B cell (primary cell): ENCODE measurements at regions not wholly inside any gene's neighbourhood (a gene's known extent, or its start where the extent isn't known, plus 50 kb on each side); places are given as distances from the start of the nearest gene placed in this dataset.

Source experiments
- ATAC-seq: fragments of 200-7000 bp; cut with Tn5 transposase; one replicate; pipeline ENCODE4 v1.10.0; 2021; ENCODE audit warnings: low read depth, mild to moderate bottlenecking, moderate number of reproducible peaks, moderate library complexity
- CTCF ChIA-PET: fragments of 350-600 bp; sonication (Branson Sonifier 250); formaldehyde crosslinking; loops from one replicate; lab custom pipeline; 2021; ENCODE audit warnings: antibody characterized with exemption, inconsistent platforms; lab: Charles Lee
- POLR2A ChIA-PET: fragments of 350-600 bp; sonication (Branson Sonifier 250); formaldehyde crosslinking; loops from one replicate; lab custom pipeline; 2021; ENCODE audit warnings: antibody characterized with exemption; lab: Charles Lee
- DNase-seq: peaks from one replicate; pipeline ENCODE4 v3.0.0; 2013
- H2AFZ ChIP-seq: 2 replicates; pipeline ENCODE4 v1.6.1; 2012; ENCODE audit warnings: mild to moderate bottlenecking, low read depth, low read length; ENCODE audit not compliant: insufficient read depth, poor library complexity, severe bottlenecking
- H3K27ac ChIP-seq, 2 donors: 1 replicate in 1 of 2; 2 replicates in 1 of 2; pipeline ENCODE4 v1.5.1; 2012 to 2013; ENCODE audit warnings: low read length in 2 of 2, mild to moderate bottlenecking in 2 of 2, moderate library complexity in 1 of 2
- H3K27me3 ChIP-seq, 4 experiments: fragments of 200-600 bp in 1 of 4; sonication (generic) in 1 of 4; replicated peaks in 1 of 4; 1 replicate in 2 of 4; 2 replicates in 2 of 4; pipeline versions ENCODE4 v1.6.1 to v1.7.0; 2013 to 2016; ENCODE audit warnings: low read length in 3 of 4, mild to moderate bottlenecking in 2 of 4, mixed read lengths in 1 of 4, moderate library complexity in 1 of 4; ENCODE audit not compliant: insufficient read depth in 4 of 4, control insufficient read depth in 3 of 4; ENCODE audit errors: control extremely low read depth in 1 of 4
- H3K36me3 ChIP-seq, 2 experiments: replicated peaks in 1 of 2; 1 replicate in 1 of 2; 2 replicates in 1 of 2; pipeline versions ENCODE4 v1.6.1 to v1.7.1; 2013; ENCODE audit warnings: low read length in 1 of 2; ENCODE audit not compliant: insufficient read depth in 2 of 2, control insufficient read depth in 1 of 2; ENCODE audit errors: control extremely low read depth in 1 of 2, extremely low read depth in 1 of 2
- H3K4me1 ChIP-seq, 2 donors: fragments of 200-600 bp in 1 of 2; sonication (generic) in 1 of 2; 1 replicate in 1 of 2; 2 replicates in 1 of 2; pipeline versions ENCODE4 v1.5.1 to v1.6.1; 2013 to 2017; ENCODE audit warnings: low read length in 2 of 2; ENCODE audit not compliant: control insufficient read depth in 2 of 2, insufficient read depth in 2 of 2
- H3K4me2 ChIP-seq: replicated peaks from 2 replicates; pipeline ENCODE3; 2012; ENCODE audit warnings: mild to moderate bottlenecking, low read depth, low read length; ENCODE audit not compliant: poor library complexity, severe bottlenecking
- H3K4me3 ChIP-seq, 5 experiments: fragments of 200-600 bp in 1 of 5; sonication (generic) in 1 of 5; 1 replicate in 3 of 5; 2 replicates in 2 of 5; pipeline versions ENCODE4 v1.5.1 to v1.7.0; 2011 to 2016; ENCODE audit warnings: low read length in 4 of 5, mild to moderate bottlenecking in 4 of 5, low read depth in 2 of 5, control low read depth in 1 of 5, moderate library complexity in 1 of 5; ENCODE audit not compliant: insufficient read depth in 1 of 5; ENCODE audit errors: control extremely low read depth in 1 of 5, extremely low read depth in 1 of 5
- H3K79me2 ChIP-seq: fragments of 200-600 bp; sonication (generic); one replicate; pipeline ENCODE4 v1.6.0; 2016; ENCODE audit warnings: low read length; ENCODE audit not compliant: control insufficient read depth, insufficient read depth
- H3K9ac ChIP-seq: fragments of 200-600 bp; sonication (generic); 2 replicates; pipeline ENCODE4 v1.6.1; 2017; ENCODE audit warnings: mild to moderate bottlenecking, low read length, moderate library complexity
- H3K9me3 ChIP-seq, 3 donors: one replicate each; pipeline versions ENCODE4 v1.6.1 to v1.7.1; 2013; ENCODE audit warnings: low read length in 2 of 3; ENCODE audit not compliant: control insufficient read depth in 2 of 3, insufficient read depth in 1 of 3; ENCODE audit errors: control extremely low read depth in 1 of 3
- H4K20me1 ChIP-seq: 2 replicates; pipeline ENCODE4 v1.6.0; 2012; ENCODE audit warnings: mild to moderate bottlenecking, low read length; ENCODE audit not compliant: insufficient read depth, control insufficient read depth, poor library complexity, severe bottlenecking
- H3K27ac Mint-ChIP-seq: one replicate; pipeline ENCODE4 v1.8.0; 2021; ENCODE audit warnings: mixed read lengths
- H3K27me3 Mint-ChIP-seq: one replicate; pipeline ENCODE4 v1.8.0; 2021; ENCODE audit warnings: mixed read lengths
- H3K4me1 Mint-ChIP-seq: one replicate; pipeline ENCODE4 v1.8.0; 2021; ENCODE audit warnings: mixed read lengths
- H3K4me3 Mint-ChIP-seq: one replicate; pipeline ENCODE4 v1.8.0; 2021; ENCODE audit warnings: mixed read lengths
- H3K9me3 Mint-ChIP-seq: one replicate; pipeline ENCODE4 v1.8.0; 2022; ENCODE audit warnings: mixed read lengths; ENCODE audit not compliant: insufficient read depth
- EZH2 ChIP-seq: IDR thresholded peaks from 2 replicates; pipeline ENCODE4 v1.6.1; 2012; ENCODE audit warnings: borderline replicate concordance, low read depth, mild to moderate bottlenecking, moderate library complexity, low read length; ENCODE audit not compliant: insufficient read depth, poor library complexity, severe bottlenecking
- WGBS: methylation state at CpG from one replicate; pipeline ENCODE4 v1.1.5; 2013; ENCODE audit warnings: missing lambda C conversion rate; ENCODE audit not compliant: insufficient coverage; 5-methylcytosine and 5-hydroxymethylcytosine counted together
- intact Hi-C: fragments of 100-400 bp; cut with micrococcal nuclease; formaldehyde crosslinking; loops from one replicate; pipeline ENCODE4 v1.10.0; 2022
- TF ChIP-seq, protein P1 (sequence below): fragments of 200-600 bp; IDR thresholded peaks from one replicate; pipeline ENCODE4 v1.8.0; 2022; ENCODE audit warnings: antibody characterized with exemption, mild to moderate bottlenecking

DNA sequence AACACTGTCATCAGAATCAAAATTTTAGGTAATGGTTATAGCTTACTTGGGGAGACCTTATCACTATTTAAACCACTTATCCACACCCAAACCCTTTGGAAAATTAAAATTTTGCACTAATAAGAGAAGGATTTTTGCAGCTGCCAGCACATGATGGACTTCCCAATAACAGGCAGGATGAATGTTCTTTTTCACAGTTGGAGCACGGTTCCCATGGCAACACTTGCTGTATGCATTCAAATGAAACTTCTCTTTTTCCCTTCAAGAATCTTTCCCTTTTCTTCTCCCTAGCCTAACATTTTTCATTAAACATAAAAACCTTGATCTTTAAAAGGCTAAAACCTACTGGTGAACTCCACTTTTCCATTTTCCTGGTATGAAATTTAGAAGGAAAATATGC lies 768.2 kb downstream of the KCTD8 start:
- Mint-ChIP-seq H3K27ac (no peak overlapping the region), H3K4me1 (no peaks in the 10 kb centered on the region), H3K9me3 (no peaks in the 10 kb centered on the region), H3K27me3 (no peaks in the 10 kb centered on the region), H3K4me3 (no peak overlapping the region)
- Histone ChIP-seq H3K27me3 (no peaks in the 10 kb centered on the region), H3K4me2 (no peak overlapping the region), H2AFZ (no peak overlapping the region), H3K79me2 (no peaks in the 10 kb centered on the region), H3K4me3 (no peak overlapping the region), H4K20me1 (no peaks in the 10 kb centered on the region), H3K4me1 (no peaks in the 10 kb centered on the region), H3K36me3 (no peaks in the 10 kb centered on the region), H3K9ac (no peak overlapping the region), H3K9me3 (peaks cover 0 to 2% (median 0%) of the 10 kb centered on the region in 3 donors), H3K27ac (no peak overlapping the region)
- DNase-seq (no peak), ATAC-seq (no peak)
- intact Hi-C loops: no loop called here
- no peak for TF ChIP-seq EZH2
- TF ChIP-seq, protein P1, sequence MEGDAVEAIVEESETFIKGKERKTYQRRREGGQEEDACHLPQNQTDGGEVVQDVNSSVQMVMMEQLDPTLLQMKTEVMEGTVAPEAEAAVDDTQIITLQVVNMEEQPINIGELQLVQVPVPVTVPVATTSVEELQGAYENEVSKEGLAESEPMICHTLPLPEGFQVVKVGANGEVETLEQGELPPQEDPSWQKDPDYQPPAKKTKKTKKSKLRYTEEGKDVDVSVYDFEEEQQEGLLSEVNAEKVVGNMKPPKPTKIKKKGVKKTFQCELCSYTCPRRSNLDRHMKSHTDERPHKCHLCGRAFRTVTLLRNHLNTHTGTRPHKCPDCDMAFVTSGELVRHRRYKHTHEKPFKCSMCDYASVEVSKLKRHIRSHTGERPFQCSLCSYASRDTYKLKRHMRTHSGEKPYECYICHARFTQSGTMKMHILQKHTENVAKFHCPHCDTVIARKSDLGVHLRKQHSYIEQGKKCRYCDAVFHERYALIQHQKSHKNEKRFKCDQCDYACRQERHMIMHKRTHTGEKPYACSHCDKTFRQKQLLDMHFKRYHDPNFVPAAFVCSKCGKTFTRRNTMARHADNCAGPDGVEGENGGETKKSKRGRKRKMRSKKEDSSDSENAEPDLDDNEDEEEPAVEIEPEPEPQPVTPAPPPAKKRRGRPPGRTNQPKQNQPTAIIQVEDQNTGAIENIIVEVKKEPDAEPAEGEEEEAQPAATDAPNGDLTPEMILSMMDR: no peak
- WGBS: no CpG with 5 or more reads among the region's 1 CpG
- ChIA-PET CTCF (no interaction called here), POLR2A (no interaction called here)

DNA sequence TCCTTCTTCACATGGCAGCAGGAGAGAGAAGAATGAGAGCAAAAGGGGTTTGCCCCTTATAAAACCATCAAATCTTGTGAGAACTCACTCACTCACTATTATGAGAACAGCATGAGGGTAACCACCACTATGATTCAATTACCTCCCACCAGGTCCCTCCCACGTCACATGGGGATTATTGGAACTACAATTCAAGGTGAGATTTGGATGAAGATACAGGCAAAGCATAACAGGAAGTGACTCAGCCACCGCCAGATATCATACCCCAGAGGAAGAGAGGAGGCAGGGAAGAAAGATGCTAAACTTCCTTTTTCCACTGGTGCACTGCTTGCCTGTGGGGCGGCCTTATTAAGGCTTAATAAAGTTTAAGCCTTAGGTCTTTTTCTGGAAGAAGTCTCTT lies 766.1 kb downstream of the KCTD8 start:
- no peak overlapping the region for H2AFZ ChIP-seq
- no peak overlapping the region for H3K4me3 ChIP-seq
- no peaks in the 10 kb centered on the region for H4K20me1 ChIP-seq
- TF ChIP-seq EZH2: no peak
- TF ChIP-seq, protein P1: no peak
- H3K27me3 ChIP-seq: no peaks in the 10 kb centered on the region
- intact Hi-C loops: no loop called here
- DNase-seq (no peak), ATAC-seq (no peak)
- H3K9me3 Mint-ChIP-seq: no peaks in the 10 kb centered on the region
- H3K27ac ChIP-seq: no peak overlapping the region
- no peak overlapping the region for H3K27ac Mint-ChIP-seq
- ChIA-PET CTCF (no interaction called here), POLR2A (no interaction called here)
- no peak overlapping the region for H3K9ac ChIP-seq
- WGBS: no CpG with 5 or more reads among the region's 3 CpGs
- no peak overlapping the region for H3K4me3 Mint-ChIP-seq
- no peaks in the 10 kb centered on the region for H3K36me3 ChIP-seq
- no peak overlapping the region for H3K4me2 ChIP-seq
- no peaks in the 10 kb centered on the region for H3K79me2 ChIP-seq
- no peaks in the 10 kb centered on the region for H3K4me1 Mint-ChIP-seq
- no peaks in the 10 kb centered on the region for H3K4me1 ChIP-seq
- no peaks in the 10 kb centered on the region for H3K27me3 Mint-ChIP-seq
- H3K9me3 ChIP-seq: peaks cover 0 to 2% (median 0%) of the 10 kb centered on the region in 3 donors
